GM18505 (cell line): ENCODE measurements at regions not wholly inside any gene's neighbourhood (a gene's known extent, or its start where the extent isn't known, plus 50 kb on each side); places are given as distances from the start of the nearest gene placed in this dataset.

Experiments
- ATAC-seq: cut with Tn5 transposase; IDR thresholded peaks from one replicate; pipeline ENCODE4 v1.9.1; 2021; ENCODE audit not compliant: unreplicated experiment
- POLR2A ChIP-seq: IDR thresholded peaks from 4 replicates; pipeline ENCODE4 v1.6.1; 2011; ENCODE audit warnings: borderline replicate concordance; ENCODE audit not compliant: insufficient read depth, insufficient read length; ENCODE audit errors: extremely low read depth

- no peak for TF ChIP-seq POLR2A
- no peak for ATAC-seq
Observed at GRCh38 chr13:105514401-105514800, 1021.1 kb downstream of the EFNB2 start.

- no peak for ATAC-seq
- TF ChIP-seq POLR2A = no peak
Observed at GRCh38 chr13:105513448-105513847, 1022.0 kb downstream of the EFNB2 start.

- ATAC-seq = no peak
- no peak for TF ChIP-seq POLR2A
Observed at GRCh38 chr13:105509981-105510762, 1025.3 kb downstream of the EFNB2 start.

GRCh38 chr13:105506463-105506862, 1029.0 kb downstream of the EFNB2 start:
- TF ChIP-seq POLR2A = no peak
- no peak for ATAC-seq

GRCh38 chr13:105502193-105502592, 1033.3 kb downstream of the EFNB2 start:
- no peak for ATAC-seq
- no peak for TF ChIP-seq POLR2A

GRCh38 chr13:105497597-105497996, 1037.9 kb downstream of the EFNB2 start:
- TF ChIP-seq POLR2A = no peak
- no peak for ATAC-seq

- TF ChIP-seq POLR2A = no peak
- no peak for ATAC-seq
Observed at GRCh38 chr13:105492216-105492615, 1043.2 kb downstream of the EFNB2 start.

- ATAC-seq = no peak
- no peak for TF ChIP-seq POLR2A
Observed at GRCh38 chr13:105491345-105491744, 1044.1 kb downstream of the EFNB2 start.

GRCh38 chr13:105485081-105485480, 1050.4 kb downstream of the EFNB2 start:
- ATAC-seq = no peak
- no peak for TF ChIP-seq POLR2A

- no peak for TF ChIP-seq POLR2A
- ATAC-seq = no peak
Observed at GRCh38 chr13:105474983-105475610, 1060.4 kb downstream of the EFNB2 start.

GRCh38 chr13:105471673-105472072, 1063.8 kb downstream of the EFNB2 start:
- no peak for TF ChIP-seq POLR2A
- ATAC-seq = no peak

- ATAC-seq = no peak
Observed at GRCh38 chr13:105466376-105466775, 1069.1 kb downstream of the EFNB2 start.

GRCh38 chr13:105465745-105466144, 1069.7 kb downstream of the EFNB2 start, which contains the start of gene DAOA:
TSS of gene DAOA (plus strand) at chr13:105466045.
- ATAC-seq = no peak
- TF ChIP-seq POLR2A = no peak

More at GRCh38 chr13:105466376-105466775, 1069.1 kb downstream of the EFNB2 start:
- TF ChIP-seq POLR2A = no peak

GRCh38 chr13:105465251-105465650, 1070.2 kb downstream of the EFNB2 start:
- TF ChIP-seq POLR2A = no peak
- ATAC-seq = no peak
